ENCODE measurements at regions not wholly inside any gene's neighbourhood (a gene's known extent, or its start where the extent isn't known, plus 50 kb on each side); places are given as distances from the start of the nearest gene placed in this dataset.
A peak's percentile ranks its signal among the peaks of the same experiment; 100 is the strongest.
"Not testable (repeated sequence)": the region's sequence is repeated elsewhere in the genome, so short reads cannot be mapped to it uniquely, and the experiment has no call there.

DNA sequence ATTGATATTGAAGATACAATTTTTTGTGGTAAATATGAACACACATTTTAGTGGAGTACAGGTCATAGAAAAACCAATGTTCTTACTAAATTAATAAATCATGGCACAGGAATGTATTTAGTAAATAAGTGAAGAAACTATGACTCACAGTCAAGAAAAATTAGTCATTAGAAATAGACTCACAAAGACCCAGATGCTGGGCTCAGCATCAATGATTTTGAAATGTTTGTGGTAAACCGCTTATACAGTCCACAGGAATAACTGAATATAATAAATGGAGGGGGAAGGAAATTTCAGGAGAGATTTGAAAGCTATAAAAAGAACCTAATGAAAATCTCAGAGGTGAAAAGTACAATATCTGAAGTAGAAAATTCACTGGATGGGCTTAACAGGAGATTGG, 138.3 kb upstream of the ADCY1 start:
- Histone ChIP-seq H3K36me3 (ENCODE audit: control insufficient read depth, insufficient read depth, low read length) (no peaks in the 10 kb centered on the region), H3K4me2 (ENCODE audit: extremely low read depth, insufficient read depth, low read length) (no peak overlapping the region), H2AFZ (ENCODE audit: low read length) (no peak overlapping the region), H3K4me3 (replicated peaks in 1 of 4; ENCODE audit: control extremely low read depth in 1 of 4, insufficient read depth in 1 of 4, low read depth in 3 of 4, low read length in 4 of 4) (no peak overlapping the region), H3K27ac (ENCODE audit: insufficient read depth, low read length) (no peak overlapping the region), H3K4me1 (ENCODE audit: control insufficient read depth, extremely low read depth, insufficient read depth, low read length) (peaks cover 3% of the 10 kb centered on the region), H3K27me3 (ENCODE audit: control insufficient read depth, insufficient read depth, low read length) (peaks cover 2% of the 10 kb centered on the region), H4K20me1 (ENCODE audit: control insufficient read depth, extremely low read depth, insufficient read depth, low read length) (no peaks in the 10 kb centered on the region), H3K9me3 (ENCODE audit: control insufficient read depth, insufficient read depth, low read depth, low read length) (no peaks in the 10 kb centered on the region), H3K79me2 (ENCODE audit: control insufficient read depth, insufficient read depth, low read length) (no peaks in the 10 kb centered on the region), H3K9ac (ENCODE audit: insufficient read depth, low read length) (no peak overlapping the region)
- TF ChIP-seq, protein P1, sequence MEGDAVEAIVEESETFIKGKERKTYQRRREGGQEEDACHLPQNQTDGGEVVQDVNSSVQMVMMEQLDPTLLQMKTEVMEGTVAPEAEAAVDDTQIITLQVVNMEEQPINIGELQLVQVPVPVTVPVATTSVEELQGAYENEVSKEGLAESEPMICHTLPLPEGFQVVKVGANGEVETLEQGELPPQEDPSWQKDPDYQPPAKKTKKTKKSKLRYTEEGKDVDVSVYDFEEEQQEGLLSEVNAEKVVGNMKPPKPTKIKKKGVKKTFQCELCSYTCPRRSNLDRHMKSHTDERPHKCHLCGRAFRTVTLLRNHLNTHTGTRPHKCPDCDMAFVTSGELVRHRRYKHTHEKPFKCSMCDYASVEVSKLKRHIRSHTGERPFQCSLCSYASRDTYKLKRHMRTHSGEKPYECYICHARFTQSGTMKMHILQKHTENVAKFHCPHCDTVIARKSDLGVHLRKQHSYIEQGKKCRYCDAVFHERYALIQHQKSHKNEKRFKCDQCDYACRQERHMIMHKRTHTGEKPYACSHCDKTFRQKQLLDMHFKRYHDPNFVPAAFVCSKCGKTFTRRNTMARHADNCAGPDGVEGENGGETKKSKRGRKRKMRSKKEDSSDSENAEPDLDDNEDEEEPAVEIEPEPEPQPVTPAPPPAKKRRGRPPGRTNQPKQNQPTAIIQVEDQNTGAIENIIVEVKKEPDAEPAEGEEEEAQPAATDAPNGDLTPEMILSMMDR (conservative IDR thresholded peaks at IDR 0.05 in 1 of 2, IDR thresholded peaks at IDR 0.05 in 1 of 2; ENCODE audit: low read depth in 1 of 2, low read length in 2 of 2) = no peak
- TF ChIP-seq EZH2 (IDR thresholded peaks at IDR 0.05; ENCODE audit: low read length, missing control alignments) = no peak
- DNase-seq (ENCODE audit: low read depth in 2 of 2) = peak; percentile 84 to 94

DNA sequence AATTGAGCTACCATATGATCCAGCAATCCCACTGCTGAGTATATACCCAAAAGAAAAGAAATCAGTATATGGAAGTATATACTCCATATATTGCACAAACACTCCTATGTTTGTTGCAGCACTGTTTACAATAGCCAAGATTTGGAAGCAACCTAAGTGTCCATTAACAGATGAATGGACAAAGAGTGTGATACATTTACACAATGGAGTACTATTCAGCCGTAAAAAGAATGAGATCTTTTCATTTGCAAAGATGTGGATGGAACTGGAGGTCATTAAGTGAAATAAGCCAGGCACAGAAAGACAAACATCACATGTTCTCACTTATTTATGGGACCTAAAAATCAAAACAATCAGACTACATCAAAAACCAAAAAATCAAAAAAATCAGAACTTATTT, 133.4 kb upstream of the ADCY1 start:
- not testable (repeated sequence) for H3K27me3 ChIP-seq (ENCODE audit: control insufficient read depth, insufficient read depth, low read length); H3K9ac ChIP-seq (ENCODE audit: insufficient read depth, low read length); H3K4me1 ChIP-seq (ENCODE audit: control insufficient read depth, extremely low read depth, insufficient read depth, low read length); H3K27ac ChIP-seq (ENCODE audit: insufficient read depth, low read length); DNase-seq (ENCODE audit: low read depth in 2 of 2); H3K4me2 ChIP-seq (ENCODE audit: extremely low read depth, insufficient read depth, low read length); H3K4me3 ChIP-seq (replicated peaks in 1 of 4; ENCODE audit: control extremely low read depth in 1 of 4, insufficient read depth in 1 of 4, low read depth in 3 of 4, low read length in 4 of 4); H3K36me3 ChIP-seq (ENCODE audit: control insufficient read depth, insufficient read depth, low read length); H2AFZ ChIP-seq (ENCODE audit: low read length); H4K20me1 ChIP-seq (ENCODE audit: control insufficient read depth, extremely low read depth, insufficient read depth, low read length); H3K9me3 ChIP-seq (ENCODE audit: control insufficient read depth, insufficient read depth, low read depth, low read length); H3K79me2 ChIP-seq (ENCODE audit: control insufficient read depth, insufficient read depth, low read length)

DNA sequence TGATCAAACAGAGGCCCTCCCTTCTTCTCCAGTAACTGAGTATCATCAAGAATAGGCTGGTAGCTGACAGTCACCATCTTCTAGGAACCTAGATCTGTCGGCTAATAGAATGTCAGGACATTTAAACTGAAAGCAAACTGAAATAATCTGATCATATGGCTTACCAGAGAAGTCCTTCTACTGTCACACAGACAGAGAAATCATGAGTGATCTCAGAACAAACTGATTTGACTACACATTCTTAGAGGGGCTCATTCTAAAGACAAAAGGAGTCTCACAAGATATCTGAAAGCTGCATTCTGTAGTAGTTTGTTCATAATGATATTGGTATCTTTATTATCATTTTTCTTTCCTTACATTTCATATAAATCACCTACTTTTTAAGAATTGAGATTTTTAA, 130.9 kb upstream of the ADCY1 start:
- no peaks in the 10 kb centered on the region for H3K27me3 ChIP-seq (ENCODE audit: control insufficient read depth, insufficient read depth, low read length)
- TF ChIP-seq, protein P1 (conservative IDR thresholded peaks at IDR 0.05 in 1 of 2, IDR thresholded peaks at IDR 0.05 in 1 of 2; ENCODE audit: low read depth in 1 of 2, low read length in 2 of 2) = no peak
- TF ChIP-seq EZH2 (IDR thresholded peaks at IDR 0.05; ENCODE audit: low read length, missing control alignments) = no peak
- H4K20me1 ChIP-seq (ENCODE audit: control insufficient read depth, extremely low read depth, insufficient read depth, low read length) = no peaks in the 10 kb centered on the region
- no peaks in the 10 kb centered on the region for H3K9me3 ChIP-seq (ENCODE audit: control insufficient read depth, insufficient read depth, low read depth, low read length)
- no peak overlapping the region for H2AFZ ChIP-seq (ENCODE audit: low read length)
- DNase-seq (ENCODE audit: low read depth in 2 of 2) = no peak
- no peaks in the 10 kb centered on the region for H3K36me3 ChIP-seq (ENCODE audit: control insufficient read depth, insufficient read depth, low read length)
- no peak overlapping the region for H3K9ac ChIP-seq (ENCODE audit: insufficient read depth, low read length)
- H3K79me2 ChIP-seq (ENCODE audit: control insufficient read depth, insufficient read depth, low read length) = no peaks in the 10 kb centered on the region
- no peak overlapping the region for H3K4me2 ChIP-seq (ENCODE audit: extremely low read depth, insufficient read depth, low read length)
- no peak overlapping the region for H3K27ac ChIP-seq (ENCODE audit: insufficient read depth, low read length)
- H3K4me1 ChIP-seq (ENCODE audit: control insufficient read depth, extremely low read depth, insufficient read depth, low read length) = no peaks in the 10 kb centered on the region
- H3K4me3 ChIP-seq (replicated peaks in 1 of 4; ENCODE audit: control extremely low read depth in 1 of 4, insufficient read depth in 1 of 4, low read depth in 3 of 4, low read length in 4 of 4) = no peak overlapping the region

Data from fibroblast of lung (primary cell).